PC-9 (cell line): ENCODE measurements at regions not wholly inside any gene's neighbourhood (a gene's known extent, or its start where the extent isn't known, plus 50 kb on each side); places are given as distances from the start of the nearest gene placed in this dataset.

Experiments
- BruUV-seq: library from RNA; stranded (reverse); fragments of 400-500 nt; replicated peaks from 2 replicates; lab custom pipeline; 2021; lab: Mats Ljungman, UMichigan
- CTCF ChIA-PET: fragments of 300-600 bp; sonication (Branson Sonifier 250); formaldehyde crosslinking; loops from one replicate; lab custom pipeline; 2022; ENCODE audit warnings: antibody characterized with exemption; lab: Charles Lee
- POLR2A ChIA-PET: fragments of 300-600 bp; sonication (Branson Sonifier 250); formaldehyde crosslinking; loops from one replicate; lab custom pipeline; 2022; ENCODE audit warnings: antibody characterized with exemption; ENCODE audit not compliant: unreplicated experiment; lab: Charles Lee
- DNase-seq, 2 experiments: peaks; one replicate each; pipeline versions ENCODE4 v3.0.0 to v3.0.0-alpha.2; 2015 to 2022; ENCODE audit warnings: mixed read lengths in 1 of 2
- H2AFZ ChIP-seq: fragments of 200-600 bp; sonication (generic); 2 replicates; pipeline ENCODE4 v1.8.1; 2017; ENCODE audit warnings: antibody characterized with exemption
- H3F3A ChIP-seq: fragments of 200-600 bp; sonication (generic); 2 replicates; pipeline ENCODE4 v1.8.1; 2017; ENCODE audit warnings: antibody characterized with exemption, mild to moderate bottlenecking, low read depth; ENCODE audit not compliant: insufficient read depth
- H3K27ac ChIP-seq: fragments of 200-600 bp; sonication (generic); 2 replicates; pipeline ENCODE4 v1.6.1; 2016; ENCODE audit warnings: mixed run types
- H3K27me3 ChIP-seq: fragments of 200-600 bp; sonication (generic); 2 replicates; pipeline ENCODE4 v1.6.1; 2016; ENCODE audit warnings: low read depth, mixed run types; ENCODE audit not compliant: insufficient read depth
- H3K36me3 ChIP-seq: fragments of 200-600 bp; sonication (generic); 2 replicates; pipeline ENCODE4 v1.6.1; 2016; ENCODE audit warnings: low read depth, mixed run types
- H3K4me1 ChIP-seq: fragments of 200-600 bp; sonication (generic); replicated peaks from 2 replicates; pipeline ENCODE4 v1.6.1; 2016; ENCODE audit warnings: mixed run types; ENCODE audit not compliant: insufficient read depth
- H3K4me2 ChIP-seq: fragments of 200-600 bp; sonication (generic); 2 replicates; pipeline ENCODE4 v1.6.1; 2017; ENCODE audit warnings: mixed run types
- H3K4me3 ChIP-seq: fragments of 200-600 bp; sonication (generic); 2 replicates; pipeline ENCODE4 v1.6.1; 2016; ENCODE audit warnings: mixed run types
- H3K79me2 ChIP-seq: fragments of 200-600 bp; sonication (generic); 2 replicates; pipeline ENCODE4 v1.6.1; 2017; ENCODE audit warnings: low read depth, mixed run types
- H3K9me2 ChIP-seq: fragments of 200-600 bp; sonication (generic); 2 replicates; pipeline ENCODE4 v1.8.1; 2017; ENCODE audit warnings: mild to moderate bottlenecking; ENCODE audit not compliant: insufficient read depth
- H3K9me3 ChIP-seq: fragments of 200-600 bp; sonication (generic); 2 replicates; pipeline ENCODE4 v1.8.1; 2016; ENCODE audit warnings: low read depth; ENCODE audit not compliant: insufficient read depth
- H4K20me1 ChIP-seq: fragments of 200-600 bp; sonication (generic); 2 replicates; pipeline ENCODE4 v1.8.1; 2017; ENCODE audit not compliant: insufficient read depth
- CTCF ChIP-seq: fragments of 200-600 bp; sonication (generic); conservative IDR thresholded peaks from 2 replicates; pipeline ENCODE4 v1.6.1; 2017; ENCODE audit warnings: mixed run types, antibody characterized with exemption, mild to moderate bottlenecking, moderate library complexity
- EZH2 ChIP-seq: fragments of 200-600 bp; sonication (generic); IDR thresholded peaks from 2 replicates; pipeline ENCODE4 v1.8.0; 2017; ENCODE audit warnings: antibody characterized with exemption, low read depth
- intact Hi-C: fragments of 100-400 bp; cut with micrococcal nuclease; formaldehyde crosslinking; loops from one replicate; pipeline ENCODE4 v1.10.0; 2022; ENCODE audit not compliant: unreplicated experiment

DNA sequence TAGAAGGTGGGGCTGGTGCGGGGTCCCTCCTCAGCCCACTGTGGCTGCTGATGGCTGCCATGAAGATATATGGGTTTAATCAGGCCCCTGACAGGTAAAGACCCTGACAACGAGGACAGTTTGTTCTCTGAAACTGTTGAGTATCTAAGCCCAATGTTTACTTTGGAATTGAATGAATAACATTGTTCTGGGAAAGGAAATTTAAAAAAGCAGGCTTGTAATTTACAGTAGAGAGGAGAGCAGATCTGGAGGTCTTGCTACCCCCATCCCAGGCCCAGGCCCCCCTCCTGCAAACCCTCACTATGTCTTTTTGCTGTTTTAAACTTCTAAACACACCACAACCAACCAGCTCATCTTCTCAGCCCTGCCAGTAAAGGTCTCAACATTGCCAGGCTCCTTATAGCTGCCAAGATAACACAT lies 171.3 kb downstream of the CDC5L start:
- Histone ChIP-seq H3K27me3 (no peaks in the 10 kb centered on the region), H3K9me3 (no peaks in the 10 kb centered on the region), H3K4me3 (no peak overlapping the region), H3K4me1 (no peaks in the 10 kb centered on the region), H3K79me2 (no peaks in the 10 kb centered on the region), H2AFZ (no peak overlapping the region), H3K4me2 (no peak overlapping the region), H3K9me2 (no peaks in the 10 kb centered on the region), H3F3A (no peaks in the 10 kb centered on the region), H3K36me3 (no peaks in the 10 kb centered on the region), H4K20me1 (no peaks in the 10 kb centered on the region), H3K27ac (no peak overlapping the region)
- intact Hi-C loops = no loop called here
- no TSS peak for BruUV-seq
- CTCF ChIA-PET = interaction anchor here (1.0 kb wide), 1 partner anchor 83 kb away, joined by 3 read pairs; no protein-coding TSS in a partner anchor
- POLR2A ChIA-PET = no interaction called here
- DNase-seq = no peak
- TF ChIP-seq CTCF (no peak), EZH2 (no peak)

- Histone ChIP-seq H3K9me3 (no peaks in the 10 kb centered on the region), H3K9me2 (no peaks in the 10 kb centered on the region), H3K36me3 (no peaks in the 10 kb centered on the region), H3K79me2 (no peaks in the 10 kb centered on the region), H3K4me2 (no peak overlapping the region), H3K27ac (no peak overlapping the region), H3K4me1 (no peaks in the 10 kb centered on the region), H3F3A (no peaks in the 10 kb centered on the region), H3K27me3 (no peaks in the 10 kb centered on the region), H4K20me1 (no peaks in the 10 kb centered on the region), H3K4me3 (no peak overlapping the region), H2AFZ (no peak overlapping the region)
- DNase-seq = no peak
- BruUV-seq = no TSS peak
- intact Hi-C loops = no loop called here
- no peak for TF ChIP-seq EZH2
- no peak for TF ChIP-seq CTCF
- CTCF ChIA-PET = interaction anchor here (1.0 kb wide), 1 partner anchor 84 kb away, joined by 3 read pairs; no protein-coding TSS in a partner anchor
- POLR2A ChIA-PET = interaction anchor here (0.6 kb wide), 1 partner anchor 10 kb away, joined by 6 read pairs; no protein-coding TSS in a partner anchor
Measured at GRCh38 chr6:44559486-44560270, 172.2 kb downstream of the CDC5L start.

- no peaks in the 10 kb centered on the region for H3F3A ChIP-seq
- no peaks in the 10 kb centered on the region for H3K27me3 ChIP-seq
- BruUV-seq = no TSS peak
- no peaks in the 10 kb centered on the region for H3K9me3 ChIP-seq
- TF ChIP-seq EZH2 = no peak
- TF ChIP-seq CTCF = no peak
- H3K4me1 ChIP-seq = no peaks in the 10 kb centered on the region
- H4K20me1 ChIP-seq = no peaks in the 10 kb centered on the region
- DNase-seq = no peak
- no peaks in the 10 kb centered on the region for H3K9me2 ChIP-seq
- no peaks in the 10 kb centered on the region for H3K36me3 ChIP-seq
- intact Hi-C loops = no loop called here
- CTCF ChIA-PET = no interaction called here
- H3K4me2 ChIP-seq = no peak overlapping the region
- no peak overlapping the region for H2AFZ ChIP-seq
- POLR2A ChIA-PET = interaction anchor here (0.6 kb wide), 1 partner anchor 10 kb away, joined by 6 read pairs; no protein-coding TSS in a partner anchor
- H3K4me3 ChIP-seq = no peak overlapping the region
- H3K27ac ChIP-seq = no peak overlapping the region
- no peaks in the 10 kb centered on the region for H3K79me2 ChIP-seq
Measured at GRCh38 chr6:44560458-44561059, 173.1 kb downstream of the CDC5L start.
